Breast epithelium (tissue), 3 donors: ENCODE measurements at regions not wholly inside any gene's neighbourhood (a gene's known extent, or its start where the extent isn't known, plus 50 kb on each side); places are given as distances from the start of the nearest gene placed in this dataset.

Experiments used
- CTCF ChIP-seq, 3 donors: fragments of 450-650 bp; IDR thresholded peaks; one replicate each; pipeline ENCODE4 v1.5.1; 2016 to 2017; ENCODE audit warnings: antibody characterized with exemption in 3 of 3, mild to moderate bottlenecking in 3 of 3, moderate library complexity in 3 of 3
- POLR2A ChIP-seq: fragments of 450-650 bp; IDR thresholded peaks from one replicate; pipeline ENCODE4 v1.6.1; 2016; ENCODE audit warnings: antibody characterized with exemption, mild to moderate bottlenecking, moderate library complexity
- POLR2AphosphoS5 ChIP-seq, 3 donors: sonication (generic); formaldehyde crosslinking; IDR thresholded peaks; one replicate each; pipeline ENCODE4 v1.6.1; 2017; ENCODE audit warnings: antibody characterized with exemption in 3 of 3

- TF ChIP-seq CTCF (IDR thresholded peaks at IDR 0.05) = no peak
- TF ChIP-seq POLR2A = no peak
- TF ChIP-seq POLR2AphosphoS5 (IDR thresholded peaks at IDR 0.05) = no peak
Measured at GRCh38 chr3:107172411-107172810, 204.8 kb upstream of the CCDC54 start.
